K562 (cell line): ENCODE measurements at regions not wholly inside any gene's neighbourhood (a gene's known extent, or its start where the extent isn't known, plus 50 kb on each side); places are given as distances from the start of the nearest gene placed in this dataset.

ENCODE experiments used
- ATAC-seq: fragments of 200-7000 bp; cut with Tn5 transposase; 3 replicates; pipeline ENCODE4 v1.9.1; 2020; ENCODE audit warnings: moderate library complexity
- BruUV-seq: library from RNA; stranded (reverse); fragments of 400-500 nt; replicated peaks from 2 replicates; lab custom pipeline; 2021; lab: Mats Ljungman, UMichigan
- CTCF ChIA-PET: fragments of 300-600 bp; formaldehyde crosslinking; extraction: SDS; loops from one replicate; lab custom pipeline; 2021; ENCODE audit warnings: low intra/inter-chr PET ratio; lab: Yijun Ruan, JAX
- POLR2A ChIA-PET: fragments of 300-600, 350-650 bp; sonication (Branson Sonifier 250); formaldehyde crosslinking; extraction: SDS; loops from one replicate; lab custom pipeline; 2021; ENCODE audit warnings: antibody characterized with exemption, inconsistent platforms; lab: Yijun Ruan, JAX
- DNase-seq, 4 experiments: peaks; one replicate each; pipeline versions ENCODE4 v3.0.0 to v3.0.0-alpha.2; 2011 to 2018; ENCODE audit warnings: low spot score in 3 of 4, mixed read lengths in 3 of 4; ENCODE audit errors: extremely low read depth in 1 of 4
- FAIRE-seq: peaks from 2 replicates; lab custom pipeline; 2011; peaks lifted over from hg19 to GRCh38; lab: Jason Lieb, UNC
- H2AFZ ChIP-seq: 2 replicates; pipeline ENCODE4 v1.6.0; 2011; ENCODE audit warnings: low read depth, low read length, control low read depth, inconsistent platforms
- H3K27ac ChIP-seq: fragments of 200-600 bp; 3 replicates; pipeline ENCODE4 v1.8.0; 2011; ENCODE audit warnings: low read depth, mild to moderate bottlenecking, control low read depth, inconsistent platforms, low read length, moderate library complexity, mixed read lengths; ENCODE audit errors: extremely low read depth
- H3K27me3 ChIP-seq, 2 experiments: fragments of 300-600 bp in 1 of 2; 2 replicates in 1 of 2; 3 replicates in 1 of 2; pipeline versions ENCODE4 v1.6.0 to v1.8.0; 2011; ENCODE audit warnings: inconsistent platforms in 2 of 2, low read length in 2 of 2, mild to moderate bottlenecking in 1 of 2, mixed read lengths in 1 of 2, moderate library complexity in 1 of 2; ENCODE audit not compliant: control insufficient read depth in 2 of 2, insufficient read depth in 2 of 2
- H3K36me3 ChIP-seq: fragments of 300-600 bp; 3 replicates; pipeline ENCODE4 v1.8.0; 2011; ENCODE audit warnings: mild to moderate bottlenecking, low read length, inconsistent platforms; ENCODE audit not compliant: control insufficient read depth, insufficient read depth
- H3K4me1 ChIP-seq, 2 experiments: fragments of 200-600 bp in 1 of 2; replicated peaks in 1 of 2; 2 replicates in 1 of 2; 3 replicates in 1 of 2; pipeline versions ENCODE4 v1.5.1 to v1.8.0; 2011; ENCODE audit warnings: inconsistent platforms in 2 of 2, low read length in 2 of 2, mild to moderate bottlenecking in 1 of 2, mixed read lengths in 1 of 2, moderate library complexity in 1 of 2; ENCODE audit not compliant: control insufficient read depth in 2 of 2, insufficient read depth in 2 of 2
- H3K4me2 ChIP-seq: 2 replicates; pipeline ENCODE4 v1.6.1; 2011; ENCODE audit warnings: low read length, control low read depth, inconsistent platforms, mixed read lengths; ENCODE audit not compliant: insufficient read depth
- H3K4me3 ChIP-seq: fragments of 200-600 bp; sonication (generic), shearing (Covaris generic); 2 replicates; pipeline ENCODE4 v1.5.1; 2016; ENCODE audit warnings: control low read depth, inconsistent platforms
- H3K79me2 ChIP-seq: fragments of 200-600 bp; 3 replicates; pipeline ENCODE4 v1.8.0; 2011; ENCODE audit warnings: low read length, inconsistent platforms; ENCODE audit not compliant: control insufficient read depth, insufficient read depth
- H3K9ac ChIP-seq, 2 experiments: 2 replicates each; pipeline versions ENCODE4 v1.6.0 to v1.6.1; 2011; ENCODE audit warnings: low read depth in 2 of 2, low read length in 2 of 2, control low read depth in 1 of 2, inconsistent platforms in 1 of 2, mild to moderate bottlenecking in 1 of 2, mixed read lengths in 1 of 2; ENCODE audit not compliant: insufficient read depth in 1 of 2
- H3K9me1 ChIP-seq: one replicate; pipeline ENCODE4 v1.6.0; 2011; ENCODE audit warnings: inconsistent platforms, mild to moderate bottlenecking, low read length, moderate library complexity; ENCODE audit not compliant: control insufficient read depth, insufficient read depth
- H3K9me3 ChIP-seq: replicated peaks from 2 replicates; pipeline ENCODE4 v1.5.1; 2011; ENCODE audit warnings: low read depth, low read length, inconsistent platforms; ENCODE audit not compliant: control insufficient read depth, insufficient read depth
- H4K20me1 ChIP-seq: replicated peaks from 2 replicates; pipeline ENCODE4 v1.6.1; 2011; ENCODE audit warnings: low read length, inconsistent platforms, mixed read lengths; ENCODE audit not compliant: control insufficient read depth, insufficient read depth
- BCOR ChIP-seq: fragments of 450-650 bp; IDR thresholded peaks from 2 replicates; pipeline ENCODE4 v1.6.1; 2016
- CBFA2T3 ChIP-seq: fragments of 450-650 bp; IDR thresholded peaks from 2 replicates; pipeline ENCODE4 v1.6.1; 2017
- CREB5 ChIP-seq: fragments of 250-450 bp; sonication (Bioruptor Pico); IDR thresholded peaks from 2 replicates; pipeline ENCODE4 v1.5.0; 2020; ENCODE audit warnings: mild to moderate bottlenecking
- E2F1 ChIP-seq: sonication (generic); formaldehyde crosslinking; IDR thresholded peaks from 2 replicates; pipeline ENCODE4 v1.8.1; 2023; ENCODE audit warnings: mild to moderate bottlenecking, missing genetic modification reagents, moderate library complexity
- HEY1 ChIP-seq: fragments of 250-450 bp; sonication (Bioruptor Pico); IDR thresholded peaks from 2 replicates; pipeline ENCODE4 v1.5.0; 2020; ENCODE audit warnings: mild to moderate bottlenecking, moderate library complexity, borderline replicate concordance
- NCOA2 ChIP-seq, 2 experiments: fragments of 450-650 bp; IDR thresholded peaks; 2 replicates each; pipeline ENCODE4 v1.6.1; 2018; ENCODE audit warnings: mild to moderate bottlenecking in 2 of 2, moderate library complexity in 1 of 2; ENCODE audit not compliant: partially characterized antibody in 2 of 2
- NCOA6 ChIP-seq: fragments of 450-650 bp; IDR thresholded peaks from 2 replicates; pipeline ENCODE4 v1.6.1; 2017; ENCODE audit warnings: mild to moderate bottlenecking
- ZNF146 ChIP-seq: IDR thresholded peaks from one replicate; pipeline ENCODE4 v1.6.1; 2018; ENCODE audit warnings: missing compliant biosample characterization; ENCODE audit not compliant: unreplicated experiment
- ZNF165 ChIP-seq: fragments of 250-450 bp; sonication (Bioruptor Pico); IDR thresholded peaks from 2 replicates; pipeline ENCODE4 v1.4.0; 2020; ENCODE audit warnings: borderline replicate concordance
- ZNF23 ChIP-seq: fragments of 250-450 bp; sonication (Bioruptor Pico); IDR thresholded peaks from 2 replicates; pipeline ENCODE4 v1.4.0; 2020; ENCODE audit warnings: mild to moderate bottlenecking
- ZNF77 ChIP-seq: fragments of 250-450 bp; sonication (Bioruptor Pico); IDR thresholded peaks from 2 replicates; pipeline ENCODE4 v1.5.0; 2020
- ZSCAN32 ChIP-seq: fragments of 450-650 bp; formaldehyde crosslinking; IDR thresholded peaks from 2 replicates; pipeline ENCODE4 v1.4.0; 2020; ENCODE audit warnings: mild to moderate bottlenecking, moderate library complexity
- WGBS: fragments of 100-300 bp; shearing (Covaris generic); methylation state at CpG from one replicate; pipeline ENCODE4 v1.1.6; 2016; ENCODE audit warnings: low coverage, mixed read lengths; ENCODE audit not compliant: insufficient coverage; ENCODE audit errors: missing lambda C conversion rate; 5-methylcytosine and 5-hydroxymethylcytosine counted together
- in situ Hi-C: fragments of 300-500 bp; cut with MboI; formaldehyde crosslinking; loops from 4 replicates; pipeline ENCODE4 v1.15.0; 2018; ENCODE audit warnings: inconsistent platforms, mixed read lengths
- intact Hi-C: fragments of 100-400 bp; cut with micrococcal nuclease; formaldehyde crosslinking; loops from 2 replicates; pipeline ENCODE4 v1.14.2; 2022
- TF ChIP-seq, protein P1 (sequence below): fragments of 450-650 bp; IDR thresholded peaks from 2 replicates; pipeline ENCODE4 v1.6.1; 2018; ENCODE audit not compliant: partially characterized antibody
- TF ChIP-seq, protein P2 (sequence below): sonication (generic); formaldehyde crosslinking; IDR thresholded peaks from 2 replicates; pipeline ENCODE4 v1.8.0; 2022; ENCODE audit warnings: mild to moderate bottlenecking, missing genetic modification reagents

DNA sequence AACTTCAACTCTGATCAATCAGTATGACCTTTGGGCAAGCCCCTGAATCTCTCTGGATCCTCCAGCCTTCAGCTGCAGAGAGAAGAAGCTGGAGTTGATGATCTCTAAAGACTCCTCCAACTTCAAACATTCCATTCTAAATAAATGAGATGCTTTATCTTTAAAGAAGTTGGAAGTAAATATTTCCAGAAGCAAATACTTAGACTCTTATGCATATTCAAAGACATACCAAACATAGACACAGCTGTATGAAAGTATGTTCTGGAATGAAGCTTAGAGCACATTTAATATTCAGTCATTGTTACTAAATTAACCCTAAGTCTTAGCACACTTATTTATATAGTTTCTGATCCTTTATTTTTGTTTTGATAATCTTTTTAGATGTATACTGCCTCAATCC lies 77.6 kb upstream of the ACP3 start (continued):
- TF ChIP-seq, protein P1, sequence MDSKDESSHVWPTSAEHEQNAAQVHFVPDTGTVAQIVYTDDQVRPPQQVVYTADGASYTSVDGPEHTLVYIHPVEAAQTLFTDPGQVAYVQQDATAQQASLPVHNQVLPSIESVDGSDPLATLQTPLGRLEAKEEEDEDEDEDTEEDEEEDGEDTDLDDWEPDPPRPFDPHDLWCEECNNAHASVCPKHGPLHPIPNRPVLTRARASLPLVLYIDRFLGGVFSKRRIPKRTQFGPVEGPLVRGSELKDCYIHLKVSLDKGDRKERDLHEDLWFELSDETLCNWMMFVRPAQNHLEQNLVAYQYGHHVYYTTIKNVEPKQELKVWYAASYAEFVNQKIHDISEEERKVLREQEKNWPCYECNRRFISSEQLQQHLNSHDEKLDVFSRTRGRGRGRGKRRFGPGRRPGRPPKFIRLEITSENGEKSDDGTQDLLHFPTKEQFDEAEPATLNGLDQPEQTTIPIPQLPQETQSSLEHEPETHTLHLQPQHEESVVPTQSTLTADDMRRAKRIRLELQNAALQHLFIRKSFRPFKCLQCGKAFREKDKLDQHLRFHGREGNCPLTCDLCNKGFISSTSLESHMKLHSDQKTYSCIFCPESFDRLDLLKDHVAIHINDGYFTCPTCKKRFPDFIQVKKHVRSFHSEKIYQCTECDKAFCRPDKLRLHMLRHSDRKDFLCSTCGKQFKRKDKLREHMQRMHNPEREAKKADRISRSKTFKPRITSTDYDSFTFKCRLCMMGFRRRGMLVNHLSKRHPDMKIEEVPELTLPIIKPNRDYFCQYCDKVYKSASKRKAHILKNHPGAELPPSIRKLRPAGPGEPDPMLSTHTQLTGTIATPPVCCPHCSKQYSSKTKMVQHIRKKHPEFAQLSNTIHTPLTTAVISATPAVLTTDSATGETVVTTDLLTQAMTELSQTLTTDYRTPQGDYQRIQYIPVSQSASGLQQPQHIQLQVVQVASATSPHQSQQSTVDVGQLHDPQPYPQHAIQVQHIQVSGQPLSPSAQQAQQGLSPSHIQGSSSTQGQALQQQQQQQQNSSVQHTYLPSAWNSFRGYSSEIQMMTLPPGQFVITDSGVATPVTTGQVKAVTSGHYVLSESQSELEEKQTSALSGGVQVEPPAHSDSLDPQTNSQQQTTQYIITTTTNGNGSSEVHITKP: no peak
- no peak for TF ChIP-seq ZNF165 (CRISPR knock-in tag)
- TF ChIP-seq CBFA2T3: no peak

GRCh38 chr3:132241776-132242514 lies 75.3 kb upstream of the ACP3 start:
- FAIRE-seq: no peak
- in situ Hi-C loops: no loop called here
- no peak for ATAC-seq
- no peak overlapping the region for H3K4me3 ChIP-seq
- no peak overlapping the region for H2AFZ ChIP-seq
- 0% methylated on average over 3 of the region's 3 CpGs for WGBS
- H3K9me1 ChIP-seq: no peaks in the 10 kb centered on the region
- H3K4me2 ChIP-seq: no peak overlapping the region
- H3K36me3 ChIP-seq: no peaks in the 10 kb centered on the region
- BruUV-seq: no TSS peak
- intact Hi-C loops: no loop called here
- H3K9ac ChIP-seq: no peak overlapping the region
- H3K9me3 ChIP-seq: no peaks in the 10 kb centered on the region
- H3K27ac ChIP-seq: no peak overlapping the region
- H3K27me3 ChIP-seq: no peaks in the 10 kb centered on the region; a peak in 1 of 5 replicates
- no peak for DNase-seq
- POLR2A ChIA-PET: interaction anchor here (0.7 kb wide), 1 partner anchor 75 kb away, joined by 3 read pairs; no protein-coding TSS in a partner anchor
- no peaks in the 10 kb centered on the region for H3K4me1 ChIP-seq
- CTCF ChIA-PET: no interaction called here
- no peaks in the 10 kb centered on the region for H4K20me1 ChIP-seq
- no peaks in the 10 kb centered on the region for H3K79me2 ChIP-seq
- no peak for TF ChIP-seq ZNF77 (CRISPR knock-in tag)
- no peak for TF ChIP-seq HEY1 (CRISPR knock-in tag)
- TF ChIP-seq CREB5 (CRISPR knock-in tag): no peak
- TF ChIP-seq, protein P2, sequence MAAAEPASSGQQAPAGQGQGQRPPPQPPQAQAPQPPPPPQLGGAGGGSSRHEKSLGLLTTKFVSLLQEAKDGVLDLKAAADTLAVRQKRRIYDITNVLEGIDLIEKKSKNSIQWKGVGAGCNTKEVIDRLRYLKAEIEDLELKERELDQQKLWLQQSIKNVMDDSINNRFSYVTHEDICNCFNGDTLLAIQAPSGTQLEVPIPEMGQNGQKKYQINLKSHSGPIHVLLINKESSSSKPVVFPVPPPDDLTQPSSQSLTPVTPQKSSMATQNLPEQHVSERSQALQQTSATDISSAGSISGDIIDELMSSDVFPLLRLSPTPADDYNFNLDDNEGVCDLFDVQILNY (CRISPR knock-in tag): no peak
- no peak for TF ChIP-seq NCOA6
- no peak for TF ChIP-seq ZSCAN32 (CRISPR knock-in tag)
- no peak for TF ChIP-seq ZNF23 (CRISPR knock-in tag)
- no peak for TF ChIP-seq E2F1 (CRISPR knock-in tag)
- TF ChIP-seq ZNF146 (CRISPR knock-in tag): no peak
- TF ChIP-seq NCOA2 (IDR thresholded peaks at IDR 0.05; ENCODE audit: partially characterized antibody in 2 of 2): no peak
- no peak for TF ChIP-seq BCOR
